Lower lobe of right lung (tissue), 2 donors: ENCODE measurements at regions not wholly inside any gene's neighbourhood (a gene's known extent, or its start where the extent isn't known, plus 50 kb on each side); places are given as distances from the start of the nearest gene placed in this dataset.

Experiments used
- ATAC-seq, 2 donors: fragments of 200-7000 bp; cut with Tn5 transposase; one replicate each; pipeline ENCODE4 v1.9.1; 2020 to 2022; ENCODE audit warnings: mild to moderate bottlenecking in 2 of 2, moderate library complexity in 2 of 2
- DNase-seq: peaks from one replicate; pipeline ENCODE4 v3.0.0-alpha.2; 2020
- H3K27ac ChIP-seq: fragments of 200-600 bp; one replicate; pipeline ENCODE4 v1.8.0; 2022
- H3K27me3 ChIP-seq: fragments of 200-600 bp; one replicate; pipeline ENCODE4 v1.8.0; 2022; ENCODE audit warnings: low read depth
- H3K36me3 ChIP-seq: fragments of 200-600 bp; one replicate; pipeline ENCODE4 v1.8.0; 2022; ENCODE audit warnings: mild to moderate bottlenecking
- H3K4me1 ChIP-seq: fragments of 200-600 bp; one replicate; pipeline ENCODE4 v1.8.0; 2022
- H3K4me3 ChIP-seq: fragments of 200-600 bp; one replicate; pipeline ENCODE4 v1.8.0; 2022; ENCODE audit warnings: mild to moderate bottlenecking
- H3K9me3 ChIP-seq: fragments of 200-600 bp; one replicate; pipeline ENCODE4 v1.8.0; 2022
- CTCF ChIP-seq: fragments of 200-600 bp; IDR thresholded peaks from one replicate; pipeline ENCODE4 v1.8.0; 2022; ENCODE audit warnings: antibody characterized with exemption, mild to moderate bottlenecking
- intact Hi-C: fragments of 100-400 bp; cut with DNase I; formaldehyde crosslinking; loops from one replicate; pipeline ENCODE4 v1.11.0; 2022
- donor health status: DM: no; HTN: yes; CAD: no; lungs with severe emphysema.

DNA sequence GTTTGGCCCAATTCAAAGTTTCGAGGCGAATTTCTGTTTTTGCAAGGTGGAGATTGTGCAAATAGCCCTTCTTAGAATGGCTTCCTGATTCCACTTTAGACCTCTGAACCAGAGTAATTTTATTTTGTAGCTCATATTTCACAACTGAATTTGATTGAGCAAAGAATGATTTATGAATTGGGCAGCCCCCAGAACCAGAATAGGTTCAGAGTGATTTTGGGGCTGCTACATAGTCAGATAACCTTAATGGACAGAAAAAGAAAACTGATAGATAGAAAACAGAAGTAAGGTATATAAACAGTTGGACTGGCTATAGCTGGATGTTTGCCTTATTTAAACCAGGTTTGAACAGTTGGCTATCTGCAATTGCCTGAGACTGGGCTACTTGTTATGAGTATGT, 156.6 kb downstream of the YIPF5 start:
- DNase-seq (no peak), ATAC-seq (no peak)
- TF ChIP-seq CTCF, result no peak
- H3K4me3 ChIP-seq, result no peak overlapping the region
- H3K9me3 ChIP-seq, result no peaks in the 10 kb centered on the region
- no peak overlapping the region for H3K27ac ChIP-seq
- intact Hi-C loops, result no loop called here
- H3K36me3 ChIP-seq, result no peaks in the 10 kb centered on the region
- H3K27me3 ChIP-seq, result no peaks in the 10 kb centered on the region
- H3K4me1 ChIP-seq, result no peaks in the 10 kb centered on the region

- DNase-seq (no peak), ATAC-seq (no peak)
- H3K36me3 ChIP-seq, result no peaks in the 10 kb centered on the region
- H3K27ac ChIP-seq, result no peak overlapping the region
- intact Hi-C loops, result no loop called here
- no peaks in the 10 kb centered on the region for H3K4me1 ChIP-seq
- TF ChIP-seq CTCF, result no peak
- no peaks in the 10 kb centered on the region for H3K27me3 ChIP-seq
- no peak overlapping the region for H3K4me3 ChIP-seq
- no peaks in the 10 kb centered on the region for H3K9me3 ChIP-seq
These were observed 154.5 kb downstream of the YIPF5 start for GRCh38 chr5:144015961-144016360.

GRCh38 chr5:144017119-144017518, 153.3 kb downstream of the YIPF5 start:
- no peak for TF ChIP-seq CTCF
- ATAC-seq, result no peak
- Histone ChIP-seq H3K36me3 (no peaks in the 10 kb centered on the region), H3K9me3 (peaks cover 3% of the 10 kb centered on the region), H3K27ac (no peak overlapping the region), H3K27me3 (no peaks in the 10 kb centered on the region), H3K4me1 (no peaks in the 10 kb centered on the region), H3K4me3 (no peak overlapping the region)
- intact Hi-C loops, result no loop called here
- no peak for DNase-seq

DNA sequence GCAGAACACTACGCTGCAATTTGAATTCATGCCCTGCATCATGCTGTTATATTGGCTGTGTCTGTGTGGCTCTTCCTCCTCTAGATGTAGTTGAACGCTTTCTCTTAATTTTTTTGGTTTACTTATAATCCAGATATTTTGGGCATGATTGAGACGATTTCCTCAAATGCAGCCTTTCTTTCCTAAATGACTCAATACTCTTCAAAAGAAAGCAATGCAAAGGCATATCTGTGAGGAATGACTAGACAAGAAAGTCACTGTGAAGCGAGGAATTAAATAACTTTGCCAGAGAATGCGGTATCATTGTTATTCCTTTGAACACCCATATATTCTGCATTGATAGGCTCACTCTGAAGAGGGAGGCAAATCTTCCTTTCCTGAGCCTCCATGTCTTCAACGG, 152.8 kb downstream of the YIPF5 start:
- no peak for ATAC-seq
- H3K4me1 ChIP-seq, result no peaks in the 10 kb centered on the region
- intact Hi-C loops, result no loop called here
- H3K27ac ChIP-seq, result no peak overlapping the region
- no peak for TF ChIP-seq CTCF
- peaks cover 3% of the 10 kb centered on the region for H3K9me3 ChIP-seq
- no peak for DNase-seq
- no peak overlapping the region for H3K4me3 ChIP-seq
- H3K27me3 ChIP-seq, result no peaks in the 10 kb centered on the region
- H3K36me3 ChIP-seq, result no peaks in the 10 kb centered on the region

- DNase-seq, result no peak
- Histone ChIP-seq H3K36me3 (no peaks in the 10 kb centered on the region), H3K9me3 (peaks cover 3% of the 10 kb centered on the region), H3K27me3 (no peaks in the 10 kb centered on the region), H3K4me3 (no peak overlapping the region), H3K4me1 (no peaks in the 10 kb centered on the region), H3K27ac (no peak overlapping the region)
- TF ChIP-seq CTCF, result no peak
- intact Hi-C loops, result no loop called here
- ATAC-seq, result no peak
These were observed 146.4 kb downstream of the YIPF5 start for GRCh38 chr5:144024090-144024489.

DNA sequence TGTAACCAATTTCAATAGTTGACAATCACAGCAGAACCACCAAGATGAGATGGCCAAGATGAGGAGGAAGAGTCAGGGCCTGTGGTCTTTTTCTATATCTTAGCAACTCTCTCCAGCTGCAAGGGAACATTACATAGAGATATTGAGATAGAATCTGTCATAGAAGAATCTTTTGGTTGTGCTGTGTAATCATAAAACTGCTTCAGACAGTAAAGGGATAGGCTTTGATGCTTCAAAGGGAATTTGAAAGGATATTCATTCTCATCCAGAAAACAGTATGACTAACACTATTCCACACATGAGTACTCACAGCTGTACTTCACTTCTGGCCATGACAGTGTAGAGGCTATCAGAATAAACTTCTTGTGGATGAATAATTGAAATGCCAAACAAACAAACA, 145.9 kb downstream of the YIPF5 start:
- H3K27ac ChIP-seq, result no peak overlapping the region
- no peaks in the 10 kb centered on the region for H3K27me3 ChIP-seq
- DNase-seq (no peak), ATAC-seq (no peak)
- intact Hi-C loops, result no loop called here
- no peak overlapping the region for H3K4me3 ChIP-seq
- H3K9me3 ChIP-seq, result peaks cover 3% of the 10 kb centered on the region
- H3K36me3 ChIP-seq, result no peaks in the 10 kb centered on the region
- no peak for TF ChIP-seq CTCF
- no peaks in the 10 kb centered on the region for H3K4me1 ChIP-seq
